ENCODE measurements at regions not wholly inside any gene's neighbourhood (a gene's known extent, or its start where the extent isn't known, plus 50 kb on each side); places are given as distances from the start of the nearest gene placed in this dataset.

- intact Hi-C loops (cut with micrococcal nuclease; ENCODE audit: unreplicated experiment): no loop called here
- H3K36me3 ChIP-seq (ENCODE audit: insufficient read depth, low read length, poor library complexity, severe bottlenecking): no peaks in the 10 kb centered on the region
- no peaks in the 10 kb centered on the region for H3K27me3 ChIP-seq (replicated peaks; ENCODE audit: insufficient read depth, low read depth, low read length, poor library complexity)
- no peak overlapping the region for H3K27ac ChIP-seq (ENCODE audit: low read depth, low read length, poor library complexity, severe bottlenecking)
- H3K4me3 ChIP-seq (ENCODE audit: low read depth, low read length, poor library complexity, severe bottlenecking): no peak overlapping the region
- no peak for DNase-seq (ENCODE audit: low spot score)
- peaks cover 7% of the 10 kb centered on the region for H3K9me3 ChIP-seq (ENCODE audit: low read depth, low read length, poor library complexity, severe bottlenecking)
- BruUV-seq (replicated peaks): no TSS peak
- H3K4me1 ChIP-seq (ENCODE audit: insufficient read depth, low read length, poor library complexity, severe bottlenecking): no peaks in the 10 kb centered on the region
- ChIA-PET CTCF (no interaction called here), POLR2A (ENCODE audit: low non-redundant PET) (no interaction called here)
- TF ChIP-seq CTCF (conservative IDR thresholded peaks at IDR 0.05; ENCODE audit: low read depth, low read length) (no peak), EZH2 (IDR thresholded peaks at IDR 0.05; ENCODE audit: borderline replicate concordance, low read depth, low read length, poor library complexity, severe bottlenecking) (no peak)
These were observed 270.0 kb upstream of the GYPC start for GRCh38 chr2:126385983-126386382.

DNA sequence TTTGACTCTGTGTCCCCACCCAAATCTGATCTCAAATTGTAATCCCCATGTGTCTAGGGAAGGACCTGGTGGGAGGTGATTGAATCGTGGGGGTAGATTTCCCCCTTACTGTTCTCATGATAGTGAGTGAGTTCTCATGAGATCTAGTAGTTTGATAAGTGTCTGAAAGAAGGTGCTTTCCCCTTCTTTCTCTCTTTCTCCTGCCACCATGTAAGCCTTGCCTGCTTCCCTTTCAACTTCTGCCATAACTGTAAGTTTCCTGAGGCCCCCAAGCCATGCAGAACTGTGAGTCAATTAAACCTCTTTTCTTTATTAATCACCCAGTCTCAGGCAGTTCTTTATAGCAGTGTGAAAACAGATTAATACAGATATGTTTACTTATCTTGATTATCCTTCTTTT, 266.5 kb upstream of the GYPC start:
- Histone ChIP-seq H3K9me3 (ENCODE audit: low read depth, low read length, poor library complexity, severe bottlenecking) (peaks cover 7% of the 10 kb centered on the region), H3K4me3 (ENCODE audit: low read depth, low read length, poor library complexity, severe bottlenecking) (no peak overlapping the region), H3K27ac (ENCODE audit: low read depth, low read length, poor library complexity, severe bottlenecking) (no peak overlapping the region), H3K4me1 (ENCODE audit: insufficient read depth, low read length, poor library complexity, severe bottlenecking) (no peaks in the 10 kb centered on the region), H3K36me3 (ENCODE audit: insufficient read depth, low read length, poor library complexity, severe bottlenecking) (no peaks in the 10 kb centered on the region), H3K27me3 (replicated peaks; ENCODE audit: insufficient read depth, low read depth, low read length, poor library complexity) (no peaks in the 10 kb centered on the region)
- intact Hi-C loops (cut with micrococcal nuclease; ENCODE audit: unreplicated experiment): no loop called here
- no peak for TF ChIP-seq CTCF (conservative IDR thresholded peaks at IDR 0.05; ENCODE audit: low read depth, low read length)
- TF ChIP-seq EZH2 (IDR thresholded peaks at IDR 0.05; ENCODE audit: borderline replicate concordance, low read depth, low read length, poor library complexity, severe bottlenecking): no peak
- ChIA-PET POLR2A (ENCODE audit: low non-redundant PET) (no interaction called here), CTCF (no interaction called here)
- DNase-seq (ENCODE audit: low spot score): no peak
- BruUV-seq (replicated peaks): no TSS peak

DNA sequence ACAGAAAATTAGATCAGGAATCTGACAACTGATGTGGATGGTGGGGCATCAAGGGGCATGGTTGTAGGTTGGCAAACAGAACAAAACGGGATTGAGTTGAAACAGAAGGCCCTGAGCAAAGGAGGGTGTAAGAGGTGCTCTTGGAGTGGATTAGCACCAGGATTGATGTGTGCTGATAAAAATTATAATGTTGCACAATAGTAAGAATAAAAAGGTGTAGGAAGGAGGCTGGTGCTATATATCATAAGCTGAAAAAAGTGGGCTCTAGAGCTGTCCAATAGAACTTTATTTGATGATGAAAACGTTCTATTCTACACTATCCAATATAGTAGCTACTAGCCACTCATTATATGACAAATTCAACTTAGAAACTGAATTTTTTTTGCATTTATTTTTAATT, 263.1 kb upstream of the GYPC start:
- H3K36me3 ChIP-seq (ENCODE audit: insufficient read depth, low read length, poor library complexity, severe bottlenecking): no peaks in the 10 kb centered on the region
- ChIA-PET CTCF (no interaction called here), POLR2A (ENCODE audit: low non-redundant PET) (no interaction called here)
- no peaks in the 10 kb centered on the region for H3K4me1 ChIP-seq (ENCODE audit: insufficient read depth, low read length, poor library complexity, severe bottlenecking)
- DNase-seq (ENCODE audit: low spot score): no peak
- no peaks in the 10 kb centered on the region for H3K9me3 ChIP-seq (ENCODE audit: low read depth, low read length, poor library complexity, severe bottlenecking)
- no TSS peak for BruUV-seq (replicated peaks)
- H3K27ac ChIP-seq (ENCODE audit: low read depth, low read length, poor library complexity, severe bottlenecking): no peak overlapping the region
- no peak overlapping the region for H3K4me3 ChIP-seq (ENCODE audit: low read depth, low read length, poor library complexity, severe bottlenecking)
- intact Hi-C loops (cut with micrococcal nuclease; ENCODE audit: unreplicated experiment): no loop called here
- no peaks in the 10 kb centered on the region for H3K27me3 ChIP-seq (replicated peaks; ENCODE audit: insufficient read depth, low read depth, low read length, poor library complexity)
- TF ChIP-seq EZH2 (IDR thresholded peaks at IDR 0.05; ENCODE audit: borderline replicate concordance, low read depth, low read length, poor library complexity, severe bottlenecking) (no peak), CTCF (conservative IDR thresholded peaks at IDR 0.05; ENCODE audit: low read depth, low read length) (no peak)
